ENCODE measurements at regions not wholly inside any gene's neighbourhood (a gene's known extent, or its start where the extent isn't known, plus 50 kb on each side); places are given as distances from the start of the nearest gene placed in this dataset.

DNA sequence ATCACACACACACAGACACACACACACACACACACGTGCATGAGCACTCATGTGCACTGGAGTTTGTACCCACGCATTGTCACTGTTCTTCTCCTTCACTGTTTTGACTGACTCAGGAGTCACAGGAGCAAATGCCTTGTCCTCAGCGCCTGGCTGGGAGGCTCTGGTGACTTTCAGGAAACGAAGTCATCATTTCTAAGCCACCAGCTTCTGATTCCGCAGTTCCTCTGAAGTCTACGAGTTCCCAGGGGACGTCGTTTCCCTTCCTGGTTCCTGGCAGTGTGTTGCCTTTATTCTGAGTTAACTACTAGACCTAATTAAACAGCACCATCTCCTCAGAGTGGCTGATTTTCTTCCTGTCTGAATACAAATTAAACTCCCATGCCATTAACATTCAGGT, 82.2 kb upstream of the PMEPA1 start:
- TF ChIP-seq, protein P1, sequence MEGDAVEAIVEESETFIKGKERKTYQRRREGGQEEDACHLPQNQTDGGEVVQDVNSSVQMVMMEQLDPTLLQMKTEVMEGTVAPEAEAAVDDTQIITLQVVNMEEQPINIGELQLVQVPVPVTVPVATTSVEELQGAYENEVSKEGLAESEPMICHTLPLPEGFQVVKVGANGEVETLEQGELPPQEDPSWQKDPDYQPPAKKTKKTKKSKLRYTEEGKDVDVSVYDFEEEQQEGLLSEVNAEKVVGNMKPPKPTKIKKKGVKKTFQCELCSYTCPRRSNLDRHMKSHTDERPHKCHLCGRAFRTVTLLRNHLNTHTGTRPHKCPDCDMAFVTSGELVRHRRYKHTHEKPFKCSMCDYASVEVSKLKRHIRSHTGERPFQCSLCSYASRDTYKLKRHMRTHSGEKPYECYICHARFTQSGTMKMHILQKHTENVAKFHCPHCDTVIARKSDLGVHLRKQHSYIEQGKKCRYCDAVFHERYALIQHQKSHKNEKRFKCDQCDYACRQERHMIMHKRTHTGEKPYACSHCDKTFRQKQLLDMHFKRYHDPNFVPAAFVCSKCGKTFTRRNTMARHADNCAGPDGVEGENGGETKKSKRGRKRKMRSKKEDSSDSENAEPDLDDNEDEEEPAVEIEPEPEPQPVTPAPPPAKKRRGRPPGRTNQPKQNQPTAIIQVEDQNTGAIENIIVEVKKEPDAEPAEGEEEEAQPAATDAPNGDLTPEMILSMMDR (IDR thresholded peaks at IDR 0.05), result no peak
- no peak overlapping the region for H3K4me3 ChIP-seq
- H3K27me3 ChIP-seq, result no peaks in the 10 kb centered on the region
- peaks cover 0 to 18% (median 6%) of the 10 kb centered on the region in 9 donors for H3K4me1 ChIP-seq
- ATAC-seq (peak in 4 of 8 donors; percentile 36 to 58 (median 50)), DNase-seq (peak in 1 of 2 donors; percentile 53)
- WGBS, 2 donors, result 37 to 43% methylated on average over 8 of the region's 8 CpGs
- intact Hi-C loops (cut with DNase I), result no loop called here
- H3K27ac ChIP-seq, result peak overlapping the region in 1 of 10 donors; percentile 55
- peaks cover 0 to 4% (median 0%) of the 10 kb centered on the region in 11 donors for H3K9me3 ChIP-seq
- no peaks in the 10 kb centered on the region for H3K36me3 ChIP-seq

DNA sequence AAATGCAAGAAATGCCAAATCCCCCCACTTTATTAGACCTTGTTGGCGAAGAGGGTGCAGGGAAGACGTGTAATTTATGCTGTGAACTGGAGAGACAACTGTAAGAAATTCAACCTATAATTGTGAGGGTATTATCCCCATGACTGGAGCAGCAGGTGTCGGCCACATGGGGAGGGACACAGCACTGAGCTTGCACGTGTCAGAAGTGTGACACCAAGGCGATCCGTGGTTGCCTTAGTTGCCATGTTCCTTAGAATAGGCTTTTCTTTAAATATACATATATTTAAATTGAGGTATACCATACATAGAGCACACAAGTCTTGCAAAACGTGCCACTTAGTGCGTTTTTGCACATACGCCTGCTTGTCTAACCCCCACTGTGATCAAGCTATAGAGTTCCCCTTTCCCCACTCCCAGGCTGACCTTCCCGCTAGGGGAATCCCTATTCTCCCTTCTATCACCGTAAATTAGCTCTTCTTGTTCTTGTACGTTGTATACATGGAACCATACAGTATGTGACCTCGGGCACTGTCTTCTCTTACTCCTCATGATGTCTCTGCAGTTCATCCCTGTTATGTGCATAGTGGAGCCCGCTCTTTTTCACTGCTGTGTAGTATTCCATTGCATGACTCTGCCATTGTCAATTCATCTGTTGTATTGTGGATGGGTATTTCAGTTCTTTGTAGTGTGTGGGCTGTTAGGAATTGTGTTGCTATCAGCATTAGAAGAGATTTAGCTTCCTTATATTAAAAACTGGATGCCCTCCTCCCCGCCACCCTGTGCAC, 81.6 kb upstream of the PMEPA1 start:
- intact Hi-C loops (cut with DNase I), result no loop called here
- 91 to 93% methylated on average over 15 of the region's 15 CpGs for WGBS, 2 donors
- Histone ChIP-seq H3K4me3 (no peak overlapping the region), H3K27ac (no peak overlapping the region), H3K4me1 (peaks cover 0 to 18% (median 6%) of the 10 kb centered on the region in 9 donors), H3K36me3 (no peaks in the 10 kb centered on the region), H3K27me3 (no peaks in the 10 kb centered on the region), H3K9me3 (peaks cover 0 to 4% (median 0%) of the 10 kb centered on the region in 11 donors)
- TF ChIP-seq, protein P1 (IDR thresholded peaks at IDR 0.05), result no peak
- ATAC-seq (no peak), DNase-seq (no peak)

DNA sequence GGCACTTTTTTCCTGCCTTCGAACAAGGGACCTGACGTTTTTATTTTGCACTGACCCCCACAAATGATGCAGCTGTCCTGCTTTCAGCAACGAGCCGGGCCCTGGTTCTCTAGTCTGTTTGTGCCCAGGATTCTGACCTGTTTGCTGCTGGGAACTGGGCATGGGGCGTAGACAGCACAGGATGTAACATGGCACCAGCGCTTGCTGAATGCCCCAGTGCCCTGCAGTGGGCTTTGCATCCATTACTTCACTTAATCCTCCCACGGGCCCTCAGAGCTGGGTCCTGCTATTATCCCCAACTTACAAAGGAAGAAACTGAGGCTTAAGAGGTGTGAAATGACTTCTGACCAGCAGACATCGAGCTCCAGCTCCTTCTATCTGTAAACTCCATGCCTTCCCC, 80.4 kb upstream of the PMEPA1 start:
- TF ChIP-seq, protein P1 (IDR thresholded peaks at IDR 0.05), result no peak
- ATAC-seq, result no peak
- 86 to 87% methylated on average over 8 of the region's 8 CpGs for WGBS, 2 donors
- H3K4me1 ChIP-seq, result peaks cover 0 to 10% (median 6%) of the 10 kb centered on the region in 9 donors
- no peaks in the 10 kb centered on the region for H3K36me3 ChIP-seq
- DNase-seq, result no peak
- H3K4me3 ChIP-seq, result no peak overlapping the region
- H3K27me3 ChIP-seq, result no peaks in the 10 kb centered on the region
- peaks cover 0 to 4% (median 0%) of the 10 kb centered on the region in 11 donors for H3K9me3 ChIP-seq
- no peak overlapping the region for H3K27ac ChIP-seq
- intact Hi-C loops (cut with DNase I), result no loop called here

DNA sequence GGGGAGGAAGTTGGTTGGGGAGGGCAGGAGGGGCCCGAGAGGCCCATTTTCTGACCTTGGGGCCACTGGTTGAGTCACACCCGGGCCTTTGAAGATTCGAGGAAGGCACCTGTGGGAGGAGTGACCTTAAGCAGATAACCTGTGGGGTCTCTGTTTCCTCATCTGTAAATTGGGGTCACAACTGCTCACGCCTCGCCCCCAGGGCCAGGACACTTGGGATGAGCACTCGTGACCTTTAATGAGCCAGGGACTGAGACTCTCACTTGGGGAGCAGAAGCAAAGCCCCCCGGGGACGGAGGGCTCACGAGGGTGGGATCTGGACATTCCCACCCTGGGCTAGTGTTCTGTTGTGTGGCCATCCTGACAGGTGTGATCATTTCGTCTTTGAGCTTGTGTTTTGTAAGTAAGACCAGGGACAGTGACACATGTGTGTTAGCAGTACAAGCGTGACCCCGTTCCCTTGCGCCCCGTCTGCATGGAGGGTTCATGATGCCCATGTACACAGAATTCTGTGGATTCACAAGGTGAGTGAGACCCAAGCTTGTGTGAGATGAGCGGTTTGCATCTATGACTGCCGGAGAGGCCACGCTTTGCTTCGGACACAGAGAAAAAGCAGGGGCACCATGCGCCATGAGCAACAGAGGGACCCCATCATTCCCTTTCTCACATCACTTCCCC, 79.3 kb upstream of the PMEPA1 start:
- TF ChIP-seq, protein P1 (IDR thresholded peaks at IDR 0.05), result no peak
- no peak overlapping the region for H3K27ac ChIP-seq
- DNase-seq, result no peak
- H3K4me3 ChIP-seq, result no peak overlapping the region
- intact Hi-C loops (cut with DNase I), result no loop called here
- no peak for ATAC-seq
- H3K9me3 ChIP-seq, result peaks cover 0 to 4% (median 0%) of the 10 kb centered on the region in 11 donors
- H3K36me3 ChIP-seq, result no peaks in the 10 kb centered on the region
- peaks cover 0 to 9% (median 6%) of the 10 kb centered on the region in 9 donors for H3K4me1 ChIP-seq
- H3K27me3 ChIP-seq, result no peaks in the 10 kb centered on the region
- WGBS, 2 donors, result 88 to 91% methylated on average over 19 of the region's 19 CpGs

All from heart right ventricle (tissue), 16 donors.